DND-41 (cell line): ENCODE measurements at regions not wholly inside any gene's neighbourhood (a gene's known extent, or its start where the extent isn't known, plus 50 kb on each side); places are given as distances from the start of the nearest gene placed in this dataset.

ENCODE experiments used
- ATAC-seq: fragments of 200-7000 bp; cut with Tn5 transposase; 3 replicates; pipeline ENCODE4 v1.9.1; 2021; ENCODE audit warnings: low read depth; ENCODE audit not compliant: insufficient read depth
- DNase-seq: peaks from one replicate; pipeline ENCODE4 v3.0.0-alpha.2; 2020
- H2AFZ ChIP-seq: 2 replicates; pipeline ENCODE4 v1.6.0; 2012; ENCODE audit warnings: low read depth, low read length
- H3K27ac ChIP-seq: 2 replicates; pipeline ENCODE4 v1.5.1; 2012; ENCODE audit warnings: low read length, inconsistent platforms
- H3K27me3 ChIP-seq: fragments of 200-600 bp; sonication (generic); 2 replicates; pipeline ENCODE4 v1.6.0; 2012; ENCODE audit warnings: low read length, mild to moderate bottlenecking, inconsistent platforms; ENCODE audit not compliant: insufficient read depth, poor library complexity
- H3K36me3 ChIP-seq: 2 replicates; pipeline ENCODE4 v1.5.1; 2012; ENCODE audit warnings: low read length, inconsistent platforms; ENCODE audit not compliant: insufficient read depth
- H3K4me1 ChIP-seq: 2 replicates; pipeline ENCODE4 v1.5.1; 2012; ENCODE audit warnings: mild to moderate bottlenecking, low read length; ENCODE audit not compliant: insufficient read depth
- H3K4me2 ChIP-seq: 2 replicates; pipeline ENCODE4 v1.6.0; 2012; ENCODE audit warnings: mild to moderate bottlenecking, moderate library complexity, low read length, inconsistent platforms; ENCODE audit not compliant: insufficient read depth
- H3K4me3 ChIP-seq, 2 experiments: fragments of 200-600 bp in 1 of 2; shearing (Covaris generic) in 1 of 2; 2 replicates each; pipeline ENCODE4 v1.5.1; 2012 to 2016; ENCODE audit warnings: inconsistent platforms in 2 of 2, low read length in 2 of 2, mild to moderate bottlenecking in 2 of 2, low read depth in 1 of 2, moderate library complexity in 1 of 2
- H3K79me2 ChIP-seq: 2 replicates; pipeline ENCODE4 v1.6.0; 2012; ENCODE audit warnings: low read length, inconsistent platforms; ENCODE audit not compliant: insufficient read depth
- H3K9ac ChIP-seq: 2 replicates; pipeline ENCODE4 v1.6.0; 2012; ENCODE audit warnings: low read depth, mild to moderate bottlenecking, inconsistent platforms, low read length, moderate library complexity
- H3K9me3 ChIP-seq: 2 replicates; pipeline ENCODE4 v1.5.1; 2012; ENCODE audit warnings: low read length, moderate library complexity, mild to moderate bottlenecking, inconsistent platforms; ENCODE audit not compliant: insufficient read depth, severe bottlenecking
- H4K20me1 ChIP-seq: 2 replicates; pipeline ENCODE4 v1.6.0; 2012; ENCODE audit warnings: low read length; ENCODE audit not compliant: insufficient read depth
- EZH2 ChIP-seq: IDR thresholded peaks from 3 replicates; pipeline ENCODE4 v1.6.1; 2012; ENCODE audit warnings: borderline replicate concordance, low read depth, mild to moderate bottlenecking, moderate library complexity, low read length, inconsistent platforms; ENCODE audit not compliant: severe bottlenecking
- TF ChIP-seq, protein P1 (sequence below): IDR thresholded peaks from 2 replicates; pipeline ENCODE4 v1.5.1; 2012; ENCODE audit warnings: borderline replicate concordance, low read length, moderate library complexity, mild to moderate bottlenecking; ENCODE audit not compliant: poor library complexity, severe bottlenecking; ENCODE audit errors: extremely low read depth

DNA sequence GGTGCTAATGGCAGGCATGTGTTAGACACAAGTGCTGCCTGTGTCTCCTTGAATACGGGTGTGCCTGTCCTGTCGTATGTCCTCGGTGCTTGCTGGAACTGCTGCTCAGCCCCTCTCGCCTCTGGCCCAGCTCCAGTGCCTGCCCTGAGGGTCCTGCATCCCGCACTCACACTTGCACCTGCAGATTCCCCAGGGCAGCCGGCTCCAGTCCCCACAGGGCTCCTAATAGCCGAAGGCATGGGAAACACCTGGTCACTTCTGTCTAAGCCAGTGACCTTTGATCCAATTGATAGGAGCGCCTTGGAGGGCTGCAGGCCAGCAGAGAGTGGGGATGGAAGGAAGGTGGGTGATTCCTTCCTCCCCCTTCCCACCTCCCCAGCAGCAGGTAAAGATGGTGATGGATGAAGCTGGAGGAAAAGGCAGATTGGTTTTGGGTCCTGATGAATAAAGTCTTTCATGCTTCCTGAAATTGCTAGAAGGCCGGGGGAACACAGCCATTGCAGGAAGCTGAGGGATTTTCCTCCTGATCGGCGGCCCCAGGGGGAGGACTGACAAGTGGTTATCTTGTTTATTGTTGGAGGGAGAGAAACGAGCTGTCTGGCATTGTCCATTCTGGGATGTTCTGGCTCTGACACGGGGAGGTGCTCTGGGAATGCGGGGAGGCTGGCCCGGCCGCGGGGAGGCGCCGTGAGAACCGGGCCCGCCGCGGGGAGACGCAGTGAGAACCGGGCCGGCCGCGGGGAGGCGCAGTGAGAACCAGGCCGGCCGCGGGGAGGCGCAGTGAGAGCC, 110.9 kb upstream of the B3GAT1 start:
- H3K4me2 ChIP-seq = no peak overlapping the region
- no peaks in the 10 kb centered on the region for H3K36me3 ChIP-seq
- TF ChIP-seq EZH2 = no peak
- TF ChIP-seq, protein P1, sequence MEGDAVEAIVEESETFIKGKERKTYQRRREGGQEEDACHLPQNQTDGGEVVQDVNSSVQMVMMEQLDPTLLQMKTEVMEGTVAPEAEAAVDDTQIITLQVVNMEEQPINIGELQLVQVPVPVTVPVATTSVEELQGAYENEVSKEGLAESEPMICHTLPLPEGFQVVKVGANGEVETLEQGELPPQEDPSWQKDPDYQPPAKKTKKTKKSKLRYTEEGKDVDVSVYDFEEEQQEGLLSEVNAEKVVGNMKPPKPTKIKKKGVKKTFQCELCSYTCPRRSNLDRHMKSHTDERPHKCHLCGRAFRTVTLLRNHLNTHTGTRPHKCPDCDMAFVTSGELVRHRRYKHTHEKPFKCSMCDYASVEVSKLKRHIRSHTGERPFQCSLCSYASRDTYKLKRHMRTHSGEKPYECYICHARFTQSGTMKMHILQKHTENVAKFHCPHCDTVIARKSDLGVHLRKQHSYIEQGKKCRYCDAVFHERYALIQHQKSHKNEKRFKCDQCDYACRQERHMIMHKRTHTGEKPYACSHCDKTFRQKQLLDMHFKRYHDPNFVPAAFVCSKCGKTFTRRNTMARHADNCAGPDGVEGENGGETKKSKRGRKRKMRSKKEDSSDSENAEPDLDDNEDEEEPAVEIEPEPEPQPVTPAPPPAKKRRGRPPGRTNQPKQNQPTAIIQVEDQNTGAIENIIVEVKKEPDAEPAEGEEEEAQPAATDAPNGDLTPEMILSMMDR = no peak
- H3K4me1 ChIP-seq = peaks cover 8% of the 10 kb centered on the region
- H3K79me2 ChIP-seq = no peaks in the 10 kb centered on the region
- ATAC-seq (no peak), DNase-seq (no peak)
- no peaks in the 10 kb centered on the region for H4K20me1 ChIP-seq
- no peak overlapping the region for H3K4me3 ChIP-seq
- H3K9ac ChIP-seq = no peak overlapping the region
- H3K9me3 ChIP-seq = no peaks in the 10 kb centered on the region
- H2AFZ ChIP-seq = no peak overlapping the region
- no peak overlapping the region for H3K27ac ChIP-seq
- H3K27me3 ChIP-seq = no peaks in the 10 kb centered on the region

DNA sequence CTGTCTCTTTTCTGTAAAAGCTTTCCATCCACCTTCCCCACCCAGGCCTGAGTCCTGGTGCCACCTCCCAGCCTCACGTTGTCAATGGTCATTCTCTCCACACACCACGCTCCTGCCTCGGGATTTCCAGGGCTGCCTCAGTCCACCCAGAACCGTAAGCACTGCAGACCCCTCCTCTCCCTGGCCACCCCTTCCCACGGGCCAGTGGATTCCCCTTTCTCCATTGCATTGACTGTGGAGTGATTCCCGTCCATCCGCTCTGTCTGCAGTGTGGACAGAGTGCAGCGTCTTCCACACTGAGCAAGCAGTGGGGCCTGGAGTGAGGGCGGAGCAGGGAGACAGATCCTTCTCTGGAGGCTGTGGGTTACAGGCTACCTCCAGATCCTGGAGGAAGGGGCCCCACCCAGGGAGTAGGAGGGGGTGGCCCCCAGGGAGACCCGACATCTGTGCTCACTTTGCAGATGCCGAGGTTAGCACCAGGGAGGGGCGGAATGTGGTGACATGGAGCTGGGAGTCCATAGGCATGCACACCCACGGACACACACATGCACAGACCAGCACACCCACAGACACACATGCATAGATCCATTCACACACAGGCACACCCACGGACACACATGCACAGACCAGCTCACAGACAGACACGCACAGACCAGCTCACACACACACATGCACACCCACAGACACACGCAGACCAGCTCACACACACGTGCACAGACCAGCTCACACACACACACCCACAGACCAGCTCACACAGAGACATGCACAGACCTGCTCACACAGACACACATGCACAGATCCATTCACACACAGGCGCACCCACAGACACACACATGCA, 109.6 kb upstream of the B3GAT1 start:
- Histone ChIP-seq H3K36me3 (no peaks in the 10 kb centered on the region), H3K9ac (no peak overlapping the region), H4K20me1 (no peaks in the 10 kb centered on the region), H3K27me3 (no peaks in the 10 kb centered on the region), H3K27ac (no peak overlapping the region), H3K4me1 (peaks cover 4% of the 10 kb centered on the region), H3K4me3 (no peak overlapping the region), H3K4me2 (no peak overlapping the region), H2AFZ (no peak overlapping the region), H3K9me3 (no peaks in the 10 kb centered on the region), H3K79me2 (no peaks in the 10 kb centered on the region)
- ATAC-seq = no peak
- DNase-seq = no peak
- no peak for TF ChIP-seq EZH2
- TF ChIP-seq, protein P1 = no peak

DNA sequence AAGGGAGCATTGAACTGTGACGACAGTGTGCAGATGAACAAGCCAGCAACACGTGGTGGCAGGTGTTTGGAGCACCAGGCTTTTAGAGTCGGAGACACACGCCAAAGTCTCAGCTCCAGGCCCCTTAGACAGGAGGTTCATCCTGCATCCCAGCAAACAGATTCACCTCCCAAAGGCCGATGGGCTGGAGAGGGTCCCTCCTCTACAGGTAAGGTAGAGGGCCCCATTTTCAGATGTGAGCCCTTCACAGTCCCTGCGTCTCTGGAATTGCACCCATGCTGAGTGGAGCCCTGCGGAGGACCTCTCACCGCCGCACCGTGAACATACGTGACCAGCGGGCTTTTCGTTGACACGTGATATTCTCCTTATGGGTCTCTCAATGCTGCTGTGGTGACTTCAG, 109.0 kb upstream of the B3GAT1 start:
- ATAC-seq (no peak), DNase-seq (no peak)
- no peak overlapping the region for H2AFZ ChIP-seq
- no peaks in the 10 kb centered on the region for H3K27me3 ChIP-seq
- H4K20me1 ChIP-seq = no peaks in the 10 kb centered on the region
- no peak overlapping the region for H3K4me2 ChIP-seq
- TF ChIP-seq, protein P1 = no peak
- TF ChIP-seq EZH2 = no peak
- H3K36me3 ChIP-seq = no peaks in the 10 kb centered on the region
- no peak overlapping the region for H3K9ac ChIP-seq
- H3K4me3 ChIP-seq = no peak overlapping the region
- H3K9me3 ChIP-seq = no peaks in the 10 kb centered on the region
- peaks cover 11% of the 10 kb centered on the region for H3K4me1 ChIP-seq
- no peaks in the 10 kb centered on the region for H3K79me2 ChIP-seq
- H3K27ac ChIP-seq = no peak overlapping the region
